GM21723 (cell line): ENCODE measurements at regions not wholly inside any gene's neighbourhood (a gene's known extent, or its start where the extent isn't known, plus 50 kb on each side); places are given as distances from the start of the nearest gene placed in this dataset.

Experiments
- ATAC-seq: cut with Tn5 transposase; IDR thresholded peaks from one replicate; pipeline ENCODE4 v1.9.1; 2021; ENCODE audit warnings: mild to moderate bottlenecking, moderate library complexity; ENCODE audit not compliant: unreplicated experiment

- ATAC-seq: no peak
These were observed 50.2 kb upstream of the BCL11A start for GRCh38 chr2:60603533-60604190.

- no peak for ATAC-seq
These were observed 51.1 kb upstream of the BCL11A start for GRCh38 chr2:60604486-60605064.

- ATAC-seq: no peak
These were observed 52.4 kb upstream of the BCL11A start for GRCh38 chr2:60605866-60606265.

- no peak for ATAC-seq
These were observed 55.2 kb upstream of the BCL11A start for GRCh38 chr2:60608679-60609078.

GRCh38 chr2:60612033-60612432 lies 58.6 kb upstream of the BCL11A start:
- ATAC-seq: no peak

GRCh38 chr2:60614319-60614718 lies 60.9 kb upstream of the BCL11A start:
- ATAC-seq: no peak

- no peak for ATAC-seq
These were observed 68.4 kb upstream of the BCL11A start for GRCh38 chr2:60621688-60622429.

- ATAC-seq: no peak
These were observed 69.6 kb upstream of the BCL11A start for GRCh38 chr2:60623040-60623439.

GRCh38 chr2:60627412-60627811 lies 74.0 kb upstream of the BCL11A start:
- ATAC-seq: no peak

- no peak for ATAC-seq
These were observed 74.6 kb upstream of the BCL11A start for GRCh38 chr2:60628026-60628425.

GRCh38 chr2:60628615-60629304 lies 75.3 kb upstream of the BCL11A start:
- no peak for ATAC-seq

GRCh38 chr2:60629305-60629662 lies 75.8 kb upstream of the BCL11A start:
- no peak for ATAC-seq

GRCh38 chr2:60629801-60630385 lies 76.4 kb upstream of the BCL11A start:
- ATAC-seq: no peak

- no peak for ATAC-seq
These were observed 80.2 kb upstream of the BCL11A start for GRCh38 chr2:60633615-60634014.

- ATAC-seq: no peak
These were observed 81.0 kb upstream of the BCL11A start for GRCh38 chr2:60634438-60634837.

GRCh38 chr2:60641811-60642788 lies 88.6 kb upstream of the BCL11A start:
- ATAC-seq: no peak

GRCh38 chr2:60643747-60644146 lies 90.3 kb upstream of the BCL11A start:
- no peak for ATAC-seq

- ATAC-seq: no peak
These were observed 91.5 kb upstream of the BCL11A start for GRCh38 chr2:60644951-60645350.

- no peak for ATAC-seq
These were observed 94.7 kb upstream of the BCL11A start for GRCh38 chr2:60648191-60648590.

- no peak for ATAC-seq
These were observed 96.3 kb upstream of the BCL11A start for GRCh38 chr2:60649721-60650120.
